ENCODE measurements at regions not wholly inside any gene's neighbourhood (a gene's known extent, or its start where the extent isn't known, plus 50 kb on each side); places are given as distances from the start of the nearest gene placed in this dataset.
"Not testable (repeated sequence)": the region's sequence is repeated elsewhere in the genome, so short reads cannot be mapped to it uniquely, and the experiment has no call there.

DNA sequence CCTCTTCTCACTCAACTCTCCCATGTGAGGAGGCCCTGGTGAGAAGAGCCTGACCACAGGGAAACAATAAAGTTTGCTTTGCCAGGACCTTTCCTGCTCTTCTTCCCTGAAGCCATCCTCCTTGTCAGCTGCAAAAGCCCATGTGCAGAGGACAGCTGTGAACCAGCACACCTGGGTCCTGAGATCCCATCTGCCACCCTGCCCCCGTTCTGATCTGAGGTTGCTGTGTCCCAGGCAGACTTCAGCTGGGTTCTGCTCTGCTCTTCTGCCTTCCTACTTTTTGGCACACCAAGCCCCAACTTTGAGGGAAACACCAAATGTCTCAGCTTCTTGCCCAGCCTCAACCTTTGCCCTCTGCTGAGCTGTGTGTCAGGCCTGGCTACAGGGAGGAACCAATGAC lies 595.1 kb upstream of the ARPP21 start:
- no peak for FAIRE-seq

DNA sequence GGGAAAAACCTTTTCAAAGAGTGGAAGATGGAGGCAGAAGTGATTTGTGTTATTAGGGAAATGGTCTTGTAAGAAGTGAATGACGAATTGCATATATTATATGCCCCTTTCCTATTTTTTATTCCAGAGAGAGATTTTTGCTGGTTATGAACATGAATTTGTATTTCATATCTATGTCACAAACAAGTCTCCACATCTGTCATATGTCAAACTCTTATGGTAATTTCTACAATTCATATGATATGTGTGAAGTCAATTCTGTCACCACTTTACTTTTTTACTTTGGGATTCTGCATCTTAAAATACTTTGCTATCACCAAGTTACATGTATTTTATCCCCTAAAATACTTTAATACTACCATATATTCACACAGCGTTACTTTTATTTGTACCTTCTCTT lies 594.2 kb upstream of the ARPP21 start:
- FAIRE-seq: no peak

DNA sequence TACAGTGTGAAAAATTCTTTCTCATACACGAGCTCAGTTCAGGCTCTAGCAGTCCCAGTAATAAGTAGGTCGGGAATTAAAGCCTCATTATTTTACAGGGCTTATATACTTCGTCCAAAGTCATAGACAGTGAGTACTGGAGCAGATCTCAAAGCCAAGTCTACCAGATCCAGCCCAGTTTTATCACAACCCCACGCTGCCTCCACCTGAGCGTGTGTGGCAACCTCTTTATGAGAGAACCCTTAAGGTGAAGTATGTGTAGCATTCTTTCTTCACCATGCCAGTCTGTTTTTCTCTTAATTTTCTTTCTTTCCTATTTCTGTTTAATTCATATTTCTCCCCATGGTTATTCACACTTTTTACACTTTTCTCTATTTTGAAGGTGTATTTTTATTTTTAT lies 574.6 kb upstream of the ARPP21 start:
- FAIRE-seq: no peak

GRCh38 chr3:35065891-35066290 lies 573.4 kb upstream of the ARPP21 start:
- no peak for FAIRE-seq

GRCh38 chr3:35067750-35068149 lies 571.6 kb upstream of the ARPP21 start:
- no peak for FAIRE-seq

- FAIRE-seq: no peak
These were observed 569.2 kb upstream of the ARPP21 start for GRCh38 chr3:35070088-35070487.

DNA sequence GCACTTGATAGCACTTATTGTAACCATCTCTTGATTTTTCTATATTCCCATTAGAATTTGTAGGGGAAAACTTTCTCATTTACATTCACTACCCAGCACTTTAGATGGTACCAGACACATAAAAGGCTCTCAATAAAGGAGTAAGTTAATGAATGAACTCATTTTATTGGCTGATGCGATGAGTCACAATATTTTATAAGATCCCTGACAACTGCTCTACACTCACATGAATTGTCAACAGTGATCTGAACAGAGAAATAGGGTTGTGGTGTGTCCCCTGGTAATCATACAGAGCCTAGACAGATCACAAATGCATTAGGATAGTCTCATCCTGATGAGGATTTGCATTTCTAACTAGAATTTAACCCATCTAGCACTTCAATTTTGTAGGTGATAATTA lies 567.6 kb upstream of the ARPP21 start:
- no peak for FAIRE-seq

GRCh38 chr3:35078780-35079179 lies 560.5 kb upstream of the ARPP21 start:
- FAIRE-seq: no peak

DNA sequence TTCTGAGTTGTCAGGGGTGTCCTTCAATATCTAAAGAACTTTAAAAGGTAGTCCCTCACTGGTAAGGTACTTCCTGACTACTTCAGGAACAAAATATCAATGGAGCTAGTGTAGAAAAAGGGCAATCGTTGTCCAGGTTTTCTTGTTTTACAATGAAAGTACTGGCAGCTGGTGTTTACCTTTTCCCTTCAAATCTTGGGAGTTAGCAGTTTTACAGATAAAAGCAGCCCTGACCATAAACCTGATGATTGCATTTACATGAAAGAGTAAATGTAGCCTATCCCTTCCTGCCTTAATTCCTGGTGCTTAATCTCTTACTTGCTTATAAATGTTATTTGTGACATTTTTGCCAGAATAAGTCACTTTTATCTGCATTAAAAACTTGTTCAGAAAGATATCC lies 559.9 kb upstream of the ARPP21 start:
- FAIRE-seq: no peak

DNA sequence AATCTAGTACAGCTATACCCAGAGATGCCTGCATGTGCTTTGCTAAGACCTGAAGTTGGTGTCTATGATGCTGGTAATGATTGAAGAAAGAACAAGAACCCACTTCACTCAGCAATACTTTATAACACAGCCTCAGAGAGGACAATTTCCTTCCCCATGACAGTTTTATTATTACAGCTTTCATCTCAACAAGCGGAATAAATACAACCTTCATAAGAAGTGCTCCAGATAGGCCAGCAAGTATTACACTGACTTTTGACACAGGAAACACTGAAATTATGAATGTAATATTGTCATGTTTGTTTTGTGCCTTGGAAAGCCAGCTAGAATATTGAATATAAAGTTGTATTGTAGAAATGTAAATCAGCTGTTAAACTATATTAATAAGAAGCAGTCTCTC lies 557.4 kb upstream of the ARPP21 start:
- no peak for FAIRE-seq

DNA sequence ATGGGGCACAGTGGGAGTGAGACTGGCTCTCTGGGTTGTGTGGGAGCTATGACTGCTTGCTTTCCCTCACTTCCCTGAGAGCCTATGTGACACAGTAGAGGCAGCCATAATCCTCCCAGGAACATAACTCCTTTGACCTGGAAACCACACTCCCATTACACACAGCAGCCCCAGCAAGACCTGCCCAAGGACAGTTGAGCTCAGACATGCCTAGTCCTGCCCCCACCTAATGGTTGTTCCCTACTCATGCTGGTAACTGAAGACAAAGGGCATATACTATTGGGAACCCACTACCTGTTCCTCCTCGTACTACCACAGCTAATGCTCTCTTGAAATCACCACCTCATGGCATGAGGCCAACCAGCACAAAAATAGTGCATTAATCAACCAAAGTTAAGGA lies 550.4 kb upstream of the ARPP21 start:
- no peak for FAIRE-seq

DNA sequence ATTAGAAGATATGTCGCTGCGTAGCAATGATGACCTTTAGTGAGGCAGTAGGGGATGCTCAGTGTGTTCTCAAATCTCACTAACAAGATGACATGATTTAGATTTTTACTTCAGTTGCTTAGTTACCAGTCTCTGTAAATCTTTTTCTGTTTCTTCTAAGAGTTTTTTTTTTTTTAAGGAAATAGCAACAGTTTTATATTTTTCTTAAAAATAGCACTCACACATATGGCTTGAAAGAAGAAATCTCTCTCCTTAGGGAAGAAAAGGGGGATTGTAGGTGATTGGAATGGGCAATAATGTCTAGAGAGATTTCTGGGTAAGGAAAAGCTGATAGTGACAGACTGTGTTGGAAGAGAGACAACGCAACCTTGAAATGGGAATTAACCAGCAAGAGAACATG lies 524.6 kb upstream of the ARPP21 start:
- FAIRE-seq: no peak

- FAIRE-seq: no peak
These were observed 519.3 kb upstream of the ARPP21 start for GRCh38 chr3:35120026-35120425.

- no peak for FAIRE-seq
These were observed 501.7 kb upstream of the ARPP21 start for GRCh38 chr3:35137612-35138011.

- FAIRE-seq: no peak
These were observed 497.9 kb upstream of the ARPP21 start for GRCh38 chr3:35141406-35141805.

GRCh38 chr3:35144011-35144410 lies 495.3 kb upstream of the ARPP21 start:
- no peak for FAIRE-seq

- not testable (repeated sequence) for FAIRE-seq
These were observed 492.9 kb upstream of the ARPP21 start for GRCh38 chr3:35146256-35147035.

GRCh38 chr3:35183927-35184675 lies 455.2 kb upstream of the ARPP21 start:
- FAIRE-seq: no peak

- no peak for FAIRE-seq
These were observed 454.6 kb upstream of the ARPP21 start for GRCh38 chr3:35184775-35185174.

- no peak for FAIRE-seq
These were observed 451.4 kb upstream of the ARPP21 start for GRCh38 chr3:35187908-35188307.

- FAIRE-seq: no peak
These were observed 444.7 kb upstream of the ARPP21 start for GRCh38 chr3:35194666-35195065.

- FAIRE-seq: no peak
These were observed 440.5 kb upstream of the ARPP21 start for GRCh38 chr3:35198857-35199256.

DNA sequence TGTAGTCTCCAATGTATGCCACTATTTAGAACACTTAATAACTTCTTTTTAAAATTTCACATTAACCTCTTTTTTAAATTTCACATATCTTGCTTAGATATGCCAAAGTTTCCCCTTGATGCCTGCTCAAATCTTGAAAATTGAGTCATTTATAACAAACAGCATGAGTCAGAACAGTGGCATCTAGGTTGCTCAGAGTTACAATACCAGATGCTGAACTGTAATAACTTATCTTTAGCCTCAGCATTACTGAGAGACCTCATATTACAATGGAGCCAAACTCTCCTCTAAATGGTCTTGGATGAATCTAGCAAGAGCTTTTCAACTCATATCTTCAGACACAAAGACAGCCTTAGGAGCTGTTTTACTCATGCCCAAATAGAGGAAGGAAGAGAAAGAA lies 439.3 kb upstream of the ARPP21 start:
- no peak for FAIRE-seq

- FAIRE-seq: no peak
These were observed 438.1 kb upstream of the ARPP21 start for GRCh38 chr3:35201211-35201610.

Data from G401.6 (cell line).